HG02798 (cell line): ENCODE measurements at regions not wholly inside any gene's neighbourhood (a gene's known extent, or its start where the extent isn't known, plus 50 kb on each side); places are given as distances from the start of the nearest gene placed in this dataset.

Experiments
- ATAC-seq: cut with Tn5 transposase; IDR thresholded peaks from one replicate; pipeline ENCODE4 v1.9.1; 2021; ENCODE audit warnings: mild to moderate bottlenecking; ENCODE audit not compliant: unreplicated experiment, poor library complexity

DNA sequence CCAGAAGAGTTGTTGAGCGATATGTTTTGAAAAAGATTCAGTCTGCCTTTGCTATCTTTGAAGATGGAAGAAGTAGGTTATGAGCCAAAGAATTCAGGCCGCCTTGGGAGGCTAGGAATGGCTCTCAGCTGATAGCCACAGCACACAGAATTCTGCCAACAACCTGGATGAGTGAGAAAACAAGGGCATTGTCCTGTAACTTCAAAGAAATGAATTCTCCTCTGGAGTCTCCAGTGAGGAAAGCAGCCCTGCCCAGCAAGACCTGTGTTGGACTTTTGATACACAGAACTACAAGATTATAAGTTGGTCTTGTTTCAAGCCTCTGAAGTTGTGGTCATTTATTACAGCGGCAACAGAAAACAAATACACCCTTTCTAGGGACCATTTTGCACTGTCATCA lies 509.9 kb upstream of the ZNF608 start:
- no peak for ATAC-seq

- ATAC-seq, result no peak
Observed at GRCh38 chr5:125257057-125257972, 510.9 kb upstream of the ZNF608 start.

DNA sequence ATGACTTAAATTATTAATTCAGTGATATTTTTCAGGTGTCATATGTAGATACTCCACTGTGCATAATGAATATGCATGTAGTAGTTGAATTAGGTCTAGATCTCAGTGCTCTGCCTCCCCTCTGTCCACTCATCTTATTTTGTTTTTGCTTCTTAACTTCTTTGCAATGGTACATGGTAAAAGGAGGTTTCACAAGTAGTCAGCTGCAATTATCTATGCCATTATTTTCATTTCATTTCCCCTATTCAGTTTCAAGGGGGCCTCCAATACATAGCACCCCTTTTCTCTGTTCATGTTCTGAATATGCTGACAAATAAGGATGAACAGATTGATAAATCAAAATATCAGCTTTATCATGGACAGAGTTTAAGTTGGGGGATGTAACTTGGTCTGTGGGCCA lies 511.6 kb upstream of the ZNF608 start:
- ATAC-seq, result no peak

DNA sequence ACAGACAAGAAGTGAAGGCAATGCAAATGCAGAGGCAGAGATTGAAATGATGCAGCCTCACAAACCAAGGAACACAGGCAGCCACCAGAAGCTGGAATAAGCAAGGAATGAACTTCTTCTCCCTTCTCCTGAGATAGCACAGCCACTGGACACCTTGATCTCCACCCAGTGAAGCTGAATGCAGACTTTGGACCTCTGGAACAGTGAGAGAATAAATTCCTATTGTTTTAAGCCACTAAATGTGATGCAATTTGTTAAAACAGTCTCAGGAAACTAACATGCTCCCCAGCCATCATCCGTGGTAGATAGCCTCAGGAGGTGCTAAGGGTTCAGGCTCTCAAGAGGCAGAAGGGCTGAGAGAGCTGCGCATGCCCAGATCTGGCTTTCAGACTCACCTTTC lies 512.2 kb upstream of the ZNF608 start:
- ATAC-seq, result no peak

DNA sequence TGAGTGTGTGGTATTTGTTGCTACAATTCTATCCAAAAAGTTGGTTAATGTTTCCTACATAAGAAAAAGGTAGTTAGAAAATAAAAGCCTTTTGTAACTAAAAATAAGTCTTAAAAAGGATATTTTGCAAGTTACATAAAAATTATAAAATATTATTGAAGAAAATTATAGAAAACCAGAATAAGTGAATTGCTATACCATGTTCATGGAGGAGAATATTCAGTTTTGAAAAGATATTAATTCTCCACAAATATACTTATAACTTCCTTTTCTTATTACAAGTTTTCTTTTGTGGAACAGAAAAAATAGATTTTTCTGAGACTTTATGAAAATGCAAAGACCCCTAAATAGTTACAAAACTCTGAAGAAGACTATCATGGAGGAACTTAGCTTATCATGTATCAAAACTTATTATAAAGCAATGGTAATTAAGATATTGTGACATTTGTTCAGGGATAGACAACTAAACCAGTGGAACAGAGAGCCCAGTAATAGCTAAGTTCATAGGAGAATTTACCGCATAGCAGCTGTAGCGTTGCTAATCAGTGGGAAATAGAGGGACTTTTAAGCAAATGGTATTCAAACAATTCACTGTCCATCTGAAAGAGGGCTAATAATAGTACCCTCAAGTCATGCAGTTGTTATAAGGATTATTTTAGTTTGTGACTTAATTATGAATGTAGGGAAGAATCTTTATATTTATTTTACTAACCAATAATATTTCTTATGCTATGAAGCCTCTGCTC lies 515.2 kb upstream of the ZNF608 start:
- no peak for ATAC-seq

GRCh38 chr5:125262782-125263181 lies 516.3 kb upstream of the ZNF608 start:
- no peak for ATAC-seq

- no peak for ATAC-seq
Observed at GRCh38 chr5:125263356-125263755, 516.9 kb upstream of the ZNF608 start.

DNA sequence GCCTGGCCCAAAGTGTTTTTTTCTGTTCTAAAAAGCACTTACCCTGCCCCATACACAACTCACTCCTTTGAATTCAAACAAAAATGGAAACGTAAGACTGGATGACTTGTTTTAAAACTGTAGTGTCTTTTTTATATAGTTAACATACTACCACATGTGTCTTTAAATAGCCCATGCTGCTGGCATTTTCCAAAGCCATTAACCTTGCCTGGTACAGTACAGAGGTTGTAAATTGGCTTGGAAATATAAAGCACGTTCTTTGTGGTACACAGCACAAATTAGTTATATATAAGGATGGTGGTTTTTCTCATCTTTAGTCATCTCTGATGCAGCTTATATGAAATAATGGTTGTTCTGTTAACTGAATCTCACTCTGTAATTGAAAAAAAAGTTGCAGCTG lies 519.7 kb upstream of the ZNF608 start:
- ATAC-seq, result no peak

- ATAC-seq, result no peak
Observed at GRCh38 chr5:125267636-125268248, 521.3 kb upstream of the ZNF608 start.

- ATAC-seq, result no peak
Observed at GRCh38 chr5:125269926-125270325, 523.5 kb upstream of the ZNF608 start.

- ATAC-seq, result no peak
Observed at GRCh38 chr5:125272357-125272756, 525.9 kb upstream of the ZNF608 start.

- no peak for ATAC-seq
Observed at GRCh38 chr5:125274211-125274610, 527.8 kb upstream of the ZNF608 start.

GRCh38 chr5:125274938-125275724 lies 528.7 kb upstream of the ZNF608 start:
- ATAC-seq, result no peak

DNA sequence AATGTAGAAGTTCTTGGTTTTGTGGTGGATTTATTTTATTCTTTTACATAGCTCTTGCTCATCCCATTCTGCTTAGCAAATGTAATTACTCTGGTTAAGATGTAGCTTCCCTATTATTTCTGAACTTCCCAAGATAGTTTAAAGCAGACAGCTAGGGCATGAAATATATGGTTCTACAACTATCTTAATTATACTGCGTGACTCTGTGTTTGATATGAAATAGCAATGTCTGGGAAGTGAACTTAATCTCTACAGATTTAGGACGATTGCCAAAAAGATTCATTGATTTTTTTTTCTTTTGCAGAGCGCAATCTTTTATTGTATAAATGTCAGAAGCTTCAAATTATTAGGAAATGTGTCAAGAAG lies 529.3 kb upstream of the ZNF608 start:
- ATAC-seq, result no peak

DNA sequence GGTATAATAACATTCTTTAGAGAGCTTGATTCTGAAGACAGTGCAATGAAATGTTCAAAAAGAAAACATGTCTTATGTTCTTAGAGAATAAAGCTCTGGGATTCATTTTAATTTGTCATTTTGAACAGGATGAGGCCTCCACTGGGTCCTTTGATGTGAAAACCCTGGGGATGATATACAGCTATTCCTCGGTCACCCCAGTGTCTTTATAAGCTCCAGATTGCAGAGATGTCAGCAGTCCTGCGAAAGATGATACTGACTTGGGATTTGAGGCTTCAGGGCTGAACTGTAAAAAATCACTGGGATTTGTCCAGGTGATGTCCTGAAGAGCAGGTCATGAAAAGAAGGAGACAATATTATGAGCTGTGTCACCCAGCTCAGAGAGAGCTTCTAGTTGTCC lies 529.7 kb upstream of the ZNF608 start:
- no peak for ATAC-seq

GRCh38 chr5:125277494-125278154 lies 531.2 kb upstream of the ZNF608 start:
- ATAC-seq, result no peak

GRCh38 chr5:125278711-125279110 lies 532.3 kb upstream of the ZNF608 start:
- no peak for ATAC-seq

DNA sequence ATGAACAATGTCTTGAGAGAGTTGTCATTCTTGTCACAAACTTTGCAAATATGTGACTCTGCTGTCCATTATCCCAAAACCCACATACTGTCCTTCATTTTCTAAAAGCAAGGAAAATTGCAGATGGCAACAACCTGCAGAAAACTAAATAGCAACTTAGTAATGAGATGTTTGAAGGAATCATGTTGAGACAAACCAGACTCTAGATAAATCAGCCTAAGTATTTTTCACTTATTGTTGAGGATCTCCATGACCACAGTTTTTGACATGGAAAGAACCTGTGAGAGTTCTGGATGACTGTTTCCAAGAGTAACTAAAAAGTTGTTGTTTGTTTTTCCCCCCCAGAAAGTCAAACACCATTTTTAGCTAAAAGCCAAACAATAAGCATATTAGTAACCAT lies 535.2 kb upstream of the ZNF608 start:
- ATAC-seq, result no peak

DNA sequence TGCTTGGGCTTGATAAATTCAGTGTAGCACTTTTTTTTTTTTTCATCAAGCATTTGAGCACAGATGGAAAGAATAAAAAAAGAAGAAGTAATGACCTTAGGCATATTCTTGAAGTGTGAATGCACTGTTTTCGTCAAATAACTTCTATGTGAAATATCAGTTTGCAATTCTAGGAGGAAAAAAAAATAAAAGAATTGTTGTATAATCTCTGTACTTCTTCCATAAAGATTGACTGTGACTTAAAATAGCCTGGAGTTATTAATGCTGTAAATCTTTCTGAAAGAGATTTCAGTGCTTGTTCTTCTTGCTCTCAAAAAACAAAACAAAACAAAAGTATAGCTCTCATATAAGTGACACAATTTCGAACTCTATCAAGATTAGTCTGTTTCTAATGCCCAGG lies 536.9 kb upstream of the ZNF608 start:
- ATAC-seq, result no peak

DNA sequence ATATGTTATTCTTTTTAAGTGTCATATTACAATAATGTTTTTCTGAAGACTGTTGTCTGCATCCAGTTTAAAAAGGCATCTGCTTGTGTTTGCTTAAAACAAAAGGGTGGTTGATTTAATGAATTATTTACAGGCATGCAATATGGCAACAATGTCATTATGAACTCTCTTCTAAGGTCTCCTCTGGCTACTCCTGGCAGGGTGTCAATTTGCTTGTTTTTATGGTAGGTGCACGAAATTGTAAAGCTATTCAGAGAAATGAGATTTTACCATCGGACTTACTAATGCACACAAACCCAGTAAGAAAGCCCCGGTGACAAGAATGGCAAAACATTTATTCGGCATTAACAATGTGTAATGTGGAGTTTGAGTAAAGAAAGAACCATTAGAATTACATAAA lies 539.8 kb upstream of the ZNF608 start:
- ATAC-seq, result no peak
